OCI-LY1 (cell line): ENCODE measurements at regions not wholly inside any gene's neighbourhood (a gene's known extent, or its start where the extent isn't known, plus 50 kb on each side); places are given as distances from the start of the nearest gene placed in this dataset.

Experiments used
- EZH2 ChIP-seq: fragments of 200-600 bp; sonication (generic), shearing (Covaris generic); IDR thresholded peaks from 2 replicates; pipeline ENCODE4 v1.8.0; 2017; ENCODE audit warnings: borderline replicate concordance, mixed run types, mild to moderate bottlenecking, antibody characterized with exemption, low read length, moderate library complexity, mixed read lengths
- TF ChIP-seq, protein P1 (sequence below): fragments of 200-600 bp; sonication (generic), shearing (Covaris generic); IDR thresholded peaks from 2 replicates; pipeline ENCODE4 v1.5.1; 2017; ENCODE audit warnings: mild to moderate bottlenecking, antibody characterized with exemption, low read length, moderate library complexity, mixed read lengths

DNA sequence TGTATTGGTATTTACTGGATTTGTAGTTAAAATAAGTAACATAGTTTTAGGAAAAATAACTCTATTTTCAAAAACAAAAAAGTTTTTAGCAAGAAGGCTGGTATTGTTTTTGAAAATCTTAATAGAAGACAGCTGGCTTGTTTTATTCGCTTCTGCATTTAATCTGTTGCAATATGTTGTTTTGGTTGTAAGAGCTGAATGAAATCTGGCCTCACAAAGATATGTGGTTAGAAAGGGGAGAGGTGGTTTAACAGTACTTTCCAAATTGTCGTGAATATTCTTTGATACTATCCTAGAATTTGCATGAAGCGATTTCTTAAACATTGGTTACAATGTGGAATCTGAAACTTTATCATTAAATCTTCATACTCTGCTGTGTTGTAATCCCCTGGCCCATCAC lies 355.9 kb upstream of the FZD8 start:
- TF ChIP-seq, protein P1, sequence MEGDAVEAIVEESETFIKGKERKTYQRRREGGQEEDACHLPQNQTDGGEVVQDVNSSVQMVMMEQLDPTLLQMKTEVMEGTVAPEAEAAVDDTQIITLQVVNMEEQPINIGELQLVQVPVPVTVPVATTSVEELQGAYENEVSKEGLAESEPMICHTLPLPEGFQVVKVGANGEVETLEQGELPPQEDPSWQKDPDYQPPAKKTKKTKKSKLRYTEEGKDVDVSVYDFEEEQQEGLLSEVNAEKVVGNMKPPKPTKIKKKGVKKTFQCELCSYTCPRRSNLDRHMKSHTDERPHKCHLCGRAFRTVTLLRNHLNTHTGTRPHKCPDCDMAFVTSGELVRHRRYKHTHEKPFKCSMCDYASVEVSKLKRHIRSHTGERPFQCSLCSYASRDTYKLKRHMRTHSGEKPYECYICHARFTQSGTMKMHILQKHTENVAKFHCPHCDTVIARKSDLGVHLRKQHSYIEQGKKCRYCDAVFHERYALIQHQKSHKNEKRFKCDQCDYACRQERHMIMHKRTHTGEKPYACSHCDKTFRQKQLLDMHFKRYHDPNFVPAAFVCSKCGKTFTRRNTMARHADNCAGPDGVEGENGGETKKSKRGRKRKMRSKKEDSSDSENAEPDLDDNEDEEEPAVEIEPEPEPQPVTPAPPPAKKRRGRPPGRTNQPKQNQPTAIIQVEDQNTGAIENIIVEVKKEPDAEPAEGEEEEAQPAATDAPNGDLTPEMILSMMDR: no peak
- TF ChIP-seq EZH2: no peak
